Epithelial cell of proximal tubule (primary cell): ENCODE measurements at regions not wholly inside any gene's neighbourhood (a gene's known extent, or its start where the extent isn't known, plus 50 kb on each side); places are given as distances from the start of the nearest gene placed in this dataset.

Experiments used
- DNase-seq: peaks from one replicate; pipeline ENCODE4 v3.0.0-alpha.2; 2011; ENCODE audit warnings: low read depth
- H3K4me3 ChIP-seq: 2 replicates; pipeline ENCODE4 v1.5.1; 2011; ENCODE audit warnings: low read depth, mild to moderate bottlenecking, low read length
- CTCF ChIP-seq: conservative IDR thresholded peaks from 2 replicates; pipeline ENCODE4 v1.5.1; 2012; ENCODE audit warnings: low read depth, mild to moderate bottlenecking, low read length

GRCh38 chr6:126805861-126806260, 312.6 kb upstream of the RSPO3 start:
- H3K4me3 ChIP-seq: no peak overlapping the region
- TF ChIP-seq CTCF: no peak
- DNase-seq: no peak

- no peak overlapping the region for H3K4me3 ChIP-seq
- TF ChIP-seq CTCF: no peak
- no peak for DNase-seq
Measured at GRCh38 chr6:126807876-126808275, 310.6 kb upstream of the RSPO3 start.

- no peak for TF ChIP-seq CTCF
- DNase-seq: no peak
Measured at GRCh38 chr6:126811321-126811720, 307.1 kb upstream of the RSPO3 start.

GRCh38 chr6:126812010-126812409, 306.5 kb upstream of the RSPO3 start:
- DNase-seq: no peak
- no peak for TF ChIP-seq CTCF
- no peak overlapping the region for H3K4me3 ChIP-seq

More at GRCh38 chr6:126811321-126811720, 307.1 kb upstream of the RSPO3 start:
- no peak overlapping the region for H3K4me3 ChIP-seq

- no peak overlapping the region for H3K4me3 ChIP-seq
- TF ChIP-seq CTCF: no peak
- DNase-seq: no peak
Measured at GRCh38 chr6:126812651-126813050, 305.8 kb upstream of the RSPO3 start.

- TF ChIP-seq CTCF: no peak
- no peak for DNase-seq
- H3K4me3 ChIP-seq: no peak overlapping the region
Measured at GRCh38 chr6:126820634-126821033, 297.8 kb upstream of the RSPO3 start.

- no peak for TF ChIP-seq CTCF
- no peak overlapping the region for H3K4me3 ChIP-seq
- DNase-seq: no peak
Measured at GRCh38 chr6:126821706-126822105, 296.8 kb upstream of the RSPO3 start.
